HG03025 (cell line): ENCODE measurements at regions not wholly inside any gene's neighbourhood (a gene's known extent, or its start where the extent isn't known, plus 50 kb on each side); places are given as distances from the start of the nearest gene placed in this dataset.
"Not testable (repeated sequence)": the region's sequence is repeated elsewhere in the genome, so short reads cannot be mapped to it uniquely, and the experiment has no call there.

Experiments used
- ATAC-seq: cut with Tn5 transposase; IDR thresholded peaks from one replicate; pipeline ENCODE4 v1.9.1; 2021; ENCODE audit warnings: mild to moderate bottlenecking, moderate library complexity; ENCODE audit not compliant: unreplicated experiment, low FRiP score

- no peak for ATAC-seq
Observed at GRCh38 chr5:145660897-145661640, 174.1 kb downstream of the PRELID2 start.

- no peak for ATAC-seq
Observed at GRCh38 chr5:145658435-145658834, 176.7 kb downstream of the PRELID2 start.

DNA sequence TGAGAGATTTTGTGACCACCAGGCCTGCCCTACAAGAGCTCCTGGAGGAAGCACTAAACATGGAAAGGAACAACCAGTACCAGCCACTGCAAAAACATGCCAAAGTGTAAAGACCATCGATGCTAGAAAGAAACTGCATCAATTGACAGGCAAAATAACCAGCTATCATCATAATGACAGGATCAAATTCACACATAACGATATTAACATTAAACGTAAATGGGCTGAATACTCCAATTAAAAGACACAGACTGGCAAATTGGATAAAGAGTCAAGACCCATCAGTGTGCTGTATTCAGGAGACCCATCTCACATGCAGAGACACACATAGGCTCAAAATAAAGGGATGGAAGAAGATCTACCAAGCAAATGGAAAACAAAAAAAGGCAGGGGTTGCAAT lies 182.4 kb downstream of the PRELID2 start:
- not testable (repeated sequence) for ATAC-seq

DNA sequence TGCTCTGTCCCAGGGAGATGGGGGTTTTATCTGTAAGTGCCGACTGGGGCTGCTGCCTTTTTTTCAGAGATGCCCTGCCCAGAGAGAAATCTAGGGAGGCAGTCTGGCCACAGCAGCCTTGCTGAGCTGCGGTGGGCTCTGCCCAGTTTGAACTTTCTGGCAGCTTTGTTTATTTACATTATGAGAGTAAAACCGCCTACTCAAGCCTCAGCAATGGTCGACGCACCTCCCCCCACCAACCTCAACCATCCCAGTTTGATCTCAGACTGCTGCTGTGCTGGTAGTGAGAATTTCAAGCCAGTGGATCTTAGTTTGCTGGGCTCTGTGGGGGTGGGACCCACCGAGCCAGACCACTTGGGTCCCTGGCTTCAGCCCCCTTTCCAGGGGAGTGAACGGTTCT lies 188.0 kb downstream of the PRELID2 start:
- not testable (repeated sequence) for ATAC-seq

GRCh38 chr5:145643214-145643613 lies 191.9 kb downstream of the PRELID2 start:
- ATAC-seq: not testable (repeated sequence)

- ATAC-seq: no peak
Observed at GRCh38 chr5:145637396-145637795, 197.7 kb downstream of the PRELID2 start.

GRCh38 chr5:145636371-145636770 lies 198.8 kb downstream of the PRELID2 start:
- ATAC-seq: no peak

DNA sequence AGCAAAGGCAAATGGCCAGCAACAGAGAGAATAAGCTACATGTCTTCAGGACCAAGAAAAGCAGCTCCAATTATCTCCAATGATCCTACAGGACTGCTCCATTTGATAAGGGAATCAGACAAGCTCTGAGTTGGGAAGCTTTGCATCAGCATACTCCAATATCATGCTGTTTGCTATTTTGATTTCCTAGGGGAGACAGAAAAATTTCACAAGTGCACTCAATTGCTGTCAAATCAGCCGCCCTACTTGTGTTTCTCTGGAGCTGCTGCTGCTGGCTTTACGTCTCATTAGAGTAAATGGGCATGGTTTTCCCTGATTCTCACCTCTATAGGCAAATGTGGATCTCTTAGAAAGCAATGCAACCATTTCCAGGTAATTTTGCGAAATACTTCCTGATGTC lies 201.7 kb downstream of the PRELID2 start:
- no peak for ATAC-seq

- no peak for ATAC-seq
Observed at GRCh38 chr5:145632701-145633100, 202.4 kb downstream of the PRELID2 start.

DNA sequence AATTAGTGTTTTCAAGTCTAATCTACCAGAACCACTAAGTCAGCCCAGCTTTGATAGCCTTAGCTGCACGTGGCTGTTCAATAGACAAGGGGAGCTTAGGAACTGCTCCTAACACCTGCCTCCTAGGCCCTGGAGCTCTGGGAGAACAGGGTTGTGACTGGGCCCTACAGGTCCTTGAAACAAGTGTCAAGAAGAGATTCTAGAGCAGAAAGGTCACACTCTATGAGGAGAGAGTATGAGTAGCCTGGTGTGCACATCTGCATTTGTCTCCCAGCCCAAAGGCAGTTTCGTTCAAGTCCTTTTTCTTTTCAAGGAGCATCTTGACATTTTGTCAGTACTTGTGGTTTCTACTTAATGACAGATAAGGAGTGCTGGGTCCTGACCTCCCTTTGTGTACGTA lies 206.1 kb downstream of the PRELID2 start:
- ATAC-seq: no peak

- ATAC-seq: no peak
Observed at GRCh38 chr5:145628525-145628924, 206.6 kb downstream of the PRELID2 start.

DNA sequence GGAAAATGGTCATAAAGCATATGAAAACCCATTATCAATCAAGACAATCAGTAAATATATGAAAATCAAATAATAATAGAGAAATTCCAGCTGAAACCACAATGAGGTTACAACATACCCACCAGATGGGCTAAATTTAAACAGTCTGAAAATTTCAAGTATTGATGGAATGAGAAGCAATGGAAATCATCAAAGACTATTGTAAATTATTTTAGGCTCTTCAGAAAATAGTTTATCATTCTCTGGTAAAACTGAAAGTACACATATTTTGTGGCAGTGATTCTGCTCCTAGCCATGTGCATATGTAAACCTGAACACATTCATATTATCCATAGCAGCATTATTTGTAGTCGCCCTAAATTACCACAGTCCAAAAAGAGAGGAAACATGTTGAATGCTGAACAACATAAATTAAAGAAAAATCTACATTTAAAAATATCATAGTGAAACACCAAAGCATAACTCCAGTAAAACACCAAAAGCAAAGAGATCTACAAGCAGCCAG lies 215.3 kb downstream of the PRELID2 start:
- ATAC-seq: no peak

DNA sequence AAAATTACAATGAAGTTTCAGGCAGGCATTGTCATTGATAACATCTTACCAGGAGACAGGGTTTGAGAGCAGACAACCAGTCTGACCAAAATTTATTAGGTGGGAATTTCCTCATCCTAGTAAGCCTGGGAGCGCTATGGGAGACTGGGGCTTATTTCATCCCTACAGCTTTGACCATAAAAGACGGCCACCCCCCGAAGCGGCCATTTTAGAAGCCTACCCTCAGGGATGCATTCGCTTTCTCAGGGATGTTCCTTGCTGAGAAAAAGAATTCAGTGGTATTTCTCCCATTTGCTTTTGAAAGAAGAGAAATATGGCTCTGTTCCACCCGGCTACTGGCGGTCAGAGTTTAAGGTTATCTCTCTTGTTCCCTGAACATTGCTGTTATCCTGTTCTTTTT lies 218.4 kb downstream of the PRELID2 start:
- ATAC-seq: not testable (repeated sequence)

- no peak for ATAC-seq
Observed at GRCh38 chr5:145598983-145599382, 236.2 kb downstream of the PRELID2 start.

DNA sequence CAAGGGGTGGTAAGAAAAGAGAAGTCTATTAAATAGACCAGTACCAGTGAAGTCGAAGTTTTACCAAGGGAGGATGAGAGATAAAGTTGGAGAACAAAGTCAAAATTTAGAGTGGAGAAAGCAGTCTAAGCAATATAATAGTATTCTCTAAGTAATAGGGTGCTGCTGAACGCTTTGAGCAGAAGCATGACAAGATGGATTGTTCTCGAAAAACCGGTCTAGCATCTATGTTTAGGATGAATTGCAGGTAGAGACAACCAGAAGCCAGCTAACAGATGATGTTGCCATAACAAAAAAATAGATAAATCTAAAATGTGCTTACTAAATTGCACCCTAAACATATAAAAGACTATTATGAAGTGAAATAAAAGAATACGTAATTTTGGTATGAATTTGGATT lies 237.0 kb downstream of the PRELID2 start:
- ATAC-seq: no peak

DNA sequence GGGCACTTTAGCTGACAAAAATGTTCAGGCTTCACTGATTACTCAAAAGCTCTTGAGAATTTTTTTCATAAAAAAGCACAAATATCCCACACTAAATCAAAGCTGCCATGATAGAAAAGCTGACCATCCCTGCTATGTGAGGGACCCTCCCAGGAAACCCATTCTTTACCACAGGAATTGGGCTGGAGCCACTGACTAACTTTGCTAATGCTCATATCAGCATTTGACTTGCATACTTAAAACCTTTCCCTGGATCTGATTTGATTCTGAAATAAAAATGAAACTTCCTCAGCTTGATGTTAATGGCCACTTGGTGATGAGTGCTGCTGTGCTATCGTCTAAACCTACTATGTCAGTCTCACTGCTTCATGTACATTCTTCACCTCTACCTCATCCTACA lies 243.6 kb downstream of the PRELID2 start:
- ATAC-seq: no peak

DNA sequence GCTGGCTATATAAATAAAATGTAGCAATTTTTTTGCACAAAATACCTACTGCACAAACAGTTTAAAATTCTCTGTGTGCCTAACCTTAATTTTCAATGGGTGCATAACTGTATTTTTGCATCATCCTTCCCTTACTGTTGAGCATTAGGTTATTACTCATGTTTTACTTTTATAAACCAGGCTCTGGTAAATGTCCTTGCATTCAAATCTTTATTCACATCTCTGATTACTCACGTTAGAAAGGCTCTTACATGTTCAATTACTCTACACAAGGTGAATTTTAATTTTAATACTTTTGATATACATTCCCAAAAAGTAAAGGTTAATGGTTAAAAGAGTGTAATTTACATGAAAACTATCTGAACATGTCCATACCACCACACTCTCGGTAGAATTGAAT lies 246.1 kb downstream of the PRELID2 start:
- no peak for ATAC-seq

- ATAC-seq: no peak
Observed at GRCh38 chr5:145588558-145588957, 246.6 kb downstream of the PRELID2 start.

GRCh38 chr5:145588113-145588512 lies 247.0 kb downstream of the PRELID2 start:
- no peak for ATAC-seq

DNA sequence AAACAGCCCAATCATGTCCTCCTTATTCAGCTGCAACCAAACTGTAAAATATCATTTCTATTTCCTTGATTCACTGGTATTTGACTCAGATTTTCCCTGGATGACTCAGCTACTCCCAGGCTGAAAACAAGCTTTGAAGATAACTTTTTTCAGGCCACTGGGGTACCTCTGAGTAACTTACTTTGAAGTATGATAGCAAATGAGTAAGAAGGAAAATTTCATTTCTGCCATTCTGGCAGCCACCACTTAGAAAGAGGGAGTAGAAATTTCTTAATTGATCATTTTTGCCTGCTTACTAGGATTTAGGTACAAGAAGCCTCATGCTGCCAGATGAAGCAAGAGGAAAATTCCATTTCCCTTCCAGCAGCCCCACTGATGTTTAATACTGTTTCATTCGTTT lies 247.4 kb downstream of the PRELID2 start:
- ATAC-seq: no peak

GRCh38 chr5:145587308-145587672 lies 247.9 kb downstream of the PRELID2 start:
- ATAC-seq: no peak

DNA sequence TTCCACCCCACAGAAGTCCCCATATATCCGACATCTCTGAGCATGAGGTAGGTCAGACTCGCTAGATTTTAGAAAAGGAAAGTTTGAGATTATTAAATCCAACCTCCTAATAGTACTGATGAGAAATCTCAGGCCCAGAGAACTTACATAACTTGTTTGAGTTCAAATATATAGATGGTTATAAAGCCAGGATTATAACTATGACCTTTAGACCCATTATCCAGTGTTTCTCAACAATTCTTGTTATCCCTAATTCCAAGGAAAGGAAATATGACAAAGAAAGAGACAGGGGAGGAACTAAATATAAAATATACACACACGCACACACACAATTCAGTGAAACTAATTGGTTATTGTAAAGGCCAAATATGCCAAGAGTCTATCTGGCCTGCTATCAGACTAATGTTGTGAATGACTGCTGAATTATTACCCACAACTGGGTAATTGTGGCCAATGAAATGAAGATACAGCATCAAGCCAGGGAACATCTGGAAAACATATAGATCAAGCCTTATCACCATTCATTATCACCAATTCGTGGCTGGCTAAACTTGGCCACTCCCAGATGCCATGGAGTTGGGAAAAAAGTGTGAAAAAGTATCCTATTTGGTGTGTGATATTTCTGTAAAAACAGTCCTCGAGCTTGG lies 248.4 kb downstream of the PRELID2 start:
- ATAC-seq: no peak
